ENCODE measurements at regions not wholly inside any gene's neighbourhood (a gene's known extent, or its start where the extent isn't known, plus 50 kb on each side); places are given as distances from the start of the nearest gene placed in this dataset.
"Not testable (repeated sequence)": the region's sequence is repeated elsewhere in the genome, so short reads cannot be mapped to it uniquely, and the experiment has no call there.

DNA sequence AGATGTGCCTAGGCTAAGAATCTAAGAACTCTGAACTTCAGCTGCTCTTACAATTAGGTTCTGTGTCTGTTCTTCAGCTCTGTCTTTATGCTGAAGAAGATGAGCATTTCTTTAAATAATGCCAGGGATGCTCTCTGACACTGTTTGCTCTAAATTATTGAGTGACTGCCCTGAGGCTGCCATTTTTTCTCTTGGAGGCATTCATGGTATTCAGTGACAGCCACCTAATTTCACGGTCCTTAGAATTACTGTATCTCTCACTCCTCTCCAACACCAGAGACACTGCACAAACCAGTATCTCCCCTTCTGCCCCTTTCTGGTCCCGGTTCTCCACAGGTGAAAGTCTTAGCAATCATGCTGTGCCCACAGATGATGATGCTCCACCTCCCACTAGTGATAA is 123.6 kb upstream of the MPHOSPH6 start:
- no peak for DNase-seq

DNA sequence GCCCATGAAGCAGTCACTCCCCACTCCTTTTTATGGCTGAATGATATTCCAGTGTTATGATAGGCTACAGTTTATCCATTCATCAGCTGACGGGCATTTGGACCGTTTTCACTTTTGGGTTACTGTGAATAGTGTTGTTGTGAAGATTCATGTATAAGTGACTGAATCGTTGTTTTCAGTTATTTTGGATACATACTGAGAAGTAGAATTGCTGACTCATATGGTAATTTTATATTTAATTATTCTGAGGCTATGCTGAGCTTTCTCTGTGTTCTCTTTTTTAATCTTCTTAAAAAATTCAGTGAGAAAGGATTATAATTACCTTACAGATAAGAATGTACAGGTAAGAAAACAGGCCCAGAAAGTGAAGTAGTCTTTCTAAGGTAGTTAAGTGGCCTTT is 117.9 kb upstream of the MPHOSPH6 start:
- no peak for DNase-seq

DNA sequence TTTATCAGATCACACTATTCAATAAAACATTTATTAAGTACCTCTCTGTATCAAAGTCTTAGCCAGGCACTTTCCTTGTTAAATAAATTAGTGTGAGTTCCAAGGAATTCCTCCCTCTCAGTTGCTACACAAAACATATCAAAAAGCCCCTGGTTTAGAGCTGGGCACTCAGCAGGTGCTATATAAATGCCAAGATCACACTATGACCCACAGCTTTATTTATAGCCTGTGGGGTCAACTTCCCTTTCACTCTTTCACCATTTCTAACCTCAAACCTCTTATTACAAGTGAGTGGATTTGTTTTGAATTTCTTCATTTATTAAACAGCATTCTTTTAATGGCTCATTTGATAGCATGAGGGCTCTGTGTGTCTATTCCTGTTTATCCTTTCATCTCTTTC is 112.6 kb upstream of the MPHOSPH6 start:
- no peak for DNase-seq

DNA sequence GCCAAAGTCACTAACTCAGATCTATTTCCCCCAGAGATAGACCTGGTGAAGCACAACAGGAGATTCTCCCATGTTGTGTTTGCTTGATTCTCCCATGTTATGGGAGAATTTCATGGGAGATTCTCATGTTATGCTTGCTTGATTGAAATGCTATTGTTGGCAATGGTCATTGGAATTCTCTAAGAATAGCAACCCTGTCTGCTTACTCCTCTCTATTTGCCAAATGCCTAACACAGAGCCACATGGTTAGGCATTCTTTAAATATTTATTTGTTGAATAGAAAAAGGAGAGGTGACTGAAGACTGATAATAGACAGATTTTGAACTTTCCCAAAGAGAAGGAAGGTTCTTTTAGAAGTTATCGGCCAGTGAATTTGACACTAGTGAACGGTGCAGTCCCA is 111.5 kb upstream of the MPHOSPH6 start:
- DNase-seq, result no peak

DNA sequence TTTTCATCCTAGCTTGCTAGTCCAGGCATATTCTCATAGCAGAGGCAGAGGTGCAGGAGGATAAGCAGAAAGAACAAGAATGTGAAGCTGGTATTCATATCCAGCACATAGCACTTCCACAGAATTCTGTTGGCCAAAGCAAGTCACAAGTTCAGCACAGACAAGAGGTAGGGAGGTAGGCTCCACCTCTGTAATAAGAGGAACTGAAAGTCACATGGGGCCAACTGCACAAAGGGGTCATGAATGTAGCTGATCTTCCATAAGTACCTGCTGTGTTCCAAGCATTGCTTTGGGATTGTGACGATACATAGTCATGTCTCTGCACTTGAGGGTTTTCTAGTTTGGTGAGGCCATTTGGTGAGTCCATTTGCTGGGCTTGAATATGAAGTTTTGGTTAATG is 110.8 kb upstream of the MPHOSPH6 start:
- no peak for DNase-seq

DNA sequence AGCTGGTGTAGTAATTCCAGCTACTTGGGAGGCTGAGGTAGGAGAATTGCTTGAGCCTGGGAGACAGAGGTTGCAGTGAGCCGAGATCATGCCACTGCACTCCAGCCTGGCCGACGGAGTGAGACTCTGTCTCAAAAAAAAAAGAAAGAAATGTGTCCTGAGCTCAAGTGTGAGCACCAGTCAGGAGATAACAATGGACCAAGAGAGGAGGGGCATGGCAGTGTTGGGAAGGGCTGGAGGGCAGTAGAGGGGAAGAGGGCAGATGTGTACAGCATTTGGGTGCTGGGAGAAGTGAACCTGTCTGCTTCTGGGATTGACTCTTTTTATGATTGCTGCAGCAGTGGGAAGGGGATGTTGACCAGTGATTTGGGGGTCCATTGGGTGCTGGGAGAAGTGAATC is 105.3 kb upstream of the MPHOSPH6 start:
- not testable (repeated sequence) for DNase-seq

DNA sequence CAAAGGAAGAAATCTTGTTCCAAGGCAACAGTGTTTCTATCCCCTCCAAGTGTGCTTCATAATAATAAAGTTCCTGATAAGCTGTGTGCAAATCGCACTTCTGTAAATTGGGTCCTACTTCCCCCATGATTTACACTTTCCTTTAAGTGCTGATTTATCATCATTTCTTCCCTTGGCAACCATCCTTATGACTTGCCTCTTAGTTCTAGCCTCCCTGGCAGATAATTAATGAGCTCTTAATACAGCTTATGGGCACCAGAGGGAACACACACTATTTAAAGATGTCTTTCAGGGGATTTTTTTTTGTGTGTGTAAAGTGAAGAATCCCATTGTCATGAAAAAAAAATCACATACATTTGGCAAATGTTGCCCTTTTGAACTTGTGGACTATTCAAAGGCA is 101.6 kb upstream of the MPHOSPH6 start:
- DNase-seq, result no peak

DNA sequence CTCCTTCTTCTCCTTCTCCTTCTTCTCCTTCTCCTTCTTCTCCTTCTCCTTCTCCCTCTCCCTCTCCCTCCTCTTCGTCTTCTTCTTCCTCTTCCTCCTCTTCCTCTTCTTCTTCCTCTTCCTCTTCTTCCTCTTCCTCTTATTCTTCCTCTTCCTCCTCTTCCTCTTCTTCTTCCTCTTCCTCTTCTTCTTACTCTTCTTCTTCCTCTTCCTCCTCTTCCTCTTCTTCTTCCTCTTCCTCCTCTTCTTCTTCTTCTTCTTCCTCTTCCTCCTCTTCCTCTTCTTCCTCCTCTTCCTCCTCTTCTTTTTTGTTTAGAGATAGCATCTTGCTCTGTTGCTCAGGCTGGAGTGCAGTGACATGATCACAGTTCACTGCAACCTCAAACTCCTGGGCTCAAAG is 97.7 kb upstream of the MPHOSPH6 start:
- DNase-seq, result not testable (repeated sequence)

DNA sequence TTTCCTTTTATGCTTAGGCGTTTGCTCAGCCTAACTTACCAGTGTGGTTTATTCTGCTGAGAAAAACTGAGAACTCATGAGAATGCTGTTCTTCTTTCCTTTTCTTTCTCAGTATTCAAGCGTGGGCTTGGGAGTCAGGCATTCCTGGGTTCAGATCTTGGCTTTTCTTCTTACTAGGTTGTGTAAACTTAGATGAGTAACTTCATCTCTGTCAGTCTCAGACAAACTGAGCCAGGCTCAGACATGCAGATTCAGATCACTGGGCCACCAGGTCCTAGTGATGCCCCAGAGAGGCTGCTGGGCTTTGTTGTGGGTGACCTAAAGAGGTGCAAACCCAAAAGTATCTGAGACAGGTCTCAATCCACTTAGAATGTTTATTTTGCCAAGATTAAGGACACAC is 95.8 kb upstream of the MPHOSPH6 start:
- no peak for DNase-seq

DNA sequence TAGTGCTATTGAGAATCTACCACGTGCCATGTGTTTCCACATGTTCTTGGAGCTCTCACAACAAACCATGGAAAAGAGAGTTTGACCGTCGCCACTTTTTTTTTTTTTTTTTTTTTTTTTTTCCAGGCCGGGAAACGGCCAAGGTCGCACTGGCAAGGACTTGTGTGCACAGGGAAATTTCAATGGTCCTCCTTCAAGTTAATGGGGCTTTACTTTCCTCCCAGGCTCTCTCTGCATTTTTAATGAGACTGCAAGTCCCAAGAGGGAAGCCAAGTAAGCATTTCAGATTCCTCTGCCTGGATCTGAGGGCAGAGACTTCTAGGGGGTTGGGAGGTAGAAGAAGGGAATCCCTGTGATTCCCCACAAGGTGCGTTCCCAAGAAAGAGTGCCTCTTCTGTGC is 94.7 kb upstream of the MPHOSPH6 start:
- DNase-seq, result no peak

DNA sequence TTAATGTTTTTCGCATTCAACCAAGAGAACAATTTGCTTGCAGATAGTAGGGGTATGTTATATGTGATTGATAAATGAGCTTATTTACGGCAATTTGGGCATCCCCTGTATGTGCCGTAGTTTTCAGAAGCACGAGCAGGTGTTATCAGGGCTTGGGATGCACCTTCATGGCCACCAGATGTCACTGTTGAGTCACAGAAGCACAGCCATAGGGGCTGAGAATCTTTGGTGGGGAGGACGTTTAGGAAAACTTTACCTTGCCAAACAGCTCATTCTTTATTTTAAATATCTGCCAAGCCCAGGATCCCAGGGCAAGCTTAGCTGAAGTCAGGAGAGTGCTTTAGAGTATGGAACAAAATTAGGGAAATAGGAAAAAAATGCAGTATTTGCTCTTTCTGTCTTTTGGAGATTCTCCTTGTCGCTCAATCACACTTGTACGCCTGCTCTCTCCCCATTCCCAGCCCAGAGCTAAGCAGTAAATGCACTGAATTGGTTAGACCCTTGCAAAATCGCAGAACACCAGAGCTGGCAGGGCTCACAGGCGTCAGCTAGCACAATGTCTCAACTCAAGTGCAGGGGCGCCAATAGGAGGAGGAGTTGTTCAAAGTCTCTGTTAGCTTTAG is 93.6 kb upstream of the MPHOSPH6 start:
- DNase-seq, result peak; percentile 79

DNA sequence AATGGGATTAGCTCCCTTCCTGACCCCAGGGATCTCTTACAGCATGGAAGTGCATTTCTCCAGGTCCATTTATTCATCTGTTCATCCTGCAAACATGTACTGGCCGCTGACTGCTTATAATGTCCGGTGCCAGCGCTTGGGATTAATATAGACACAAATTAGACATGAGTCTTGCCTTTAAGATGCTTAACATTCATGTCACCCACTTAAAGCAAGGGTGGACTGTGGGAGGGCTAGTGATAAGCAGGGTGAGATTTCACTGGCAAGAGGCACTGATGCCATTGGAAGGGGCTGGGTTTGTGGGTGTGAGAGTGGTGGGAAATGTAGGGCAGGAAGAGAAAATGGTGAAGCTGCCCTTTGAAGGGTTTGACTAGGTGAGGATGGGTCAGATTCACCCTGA is 92.2 kb upstream of the MPHOSPH6 start:
- DNase-seq, result no peak

DNA sequence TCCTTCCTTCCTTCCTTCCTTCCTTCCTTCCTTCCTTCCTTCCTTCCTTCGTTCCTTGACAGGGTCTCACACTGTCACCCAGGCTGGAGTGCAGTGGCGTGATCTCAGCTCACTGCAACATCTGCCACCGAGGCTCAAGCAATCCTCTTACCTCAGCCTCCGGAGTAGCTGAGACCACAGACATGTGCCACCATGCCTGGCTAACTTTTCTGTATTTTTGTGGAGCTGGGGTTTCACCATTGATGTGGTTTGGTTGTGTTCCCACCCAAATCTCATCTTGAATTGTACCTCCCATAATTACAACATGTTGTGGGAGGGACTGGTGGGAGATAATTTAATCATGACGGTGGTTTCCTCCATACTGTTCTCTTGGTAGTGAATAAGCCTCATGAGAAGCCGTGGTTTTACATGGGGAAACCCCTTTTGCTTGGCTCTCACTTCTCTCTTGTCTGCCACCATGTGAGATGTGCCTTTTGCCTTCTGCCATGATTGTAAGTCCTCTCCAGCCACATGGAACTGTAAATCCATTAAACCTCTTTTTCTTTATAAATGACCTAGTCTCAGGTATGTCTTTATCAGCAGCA is 90.3 kb upstream of the MPHOSPH6 start:
- no peak for DNase-seq

DNA sequence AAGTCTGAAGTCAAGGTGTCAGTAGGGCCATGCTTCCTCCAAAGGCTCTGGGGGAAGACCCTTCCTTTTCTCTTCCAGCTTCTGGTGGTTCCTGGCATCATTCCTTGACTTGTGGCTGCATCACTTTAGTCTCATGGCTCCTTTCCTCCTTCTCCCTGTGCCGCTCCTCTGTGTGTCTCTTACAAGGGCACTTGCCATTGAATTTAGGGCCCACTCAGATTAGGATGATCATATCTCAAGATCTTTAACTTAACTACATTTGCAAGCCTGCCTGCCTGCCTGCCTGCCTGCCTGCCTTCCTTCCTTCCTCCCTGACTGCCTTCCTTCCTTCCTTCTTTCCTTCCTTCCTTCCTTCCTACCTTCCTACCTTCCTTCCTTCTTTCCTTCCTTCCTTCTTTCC is 89.7 kb upstream of the MPHOSPH6 start:
- DNase-seq, result no peak

DNA sequence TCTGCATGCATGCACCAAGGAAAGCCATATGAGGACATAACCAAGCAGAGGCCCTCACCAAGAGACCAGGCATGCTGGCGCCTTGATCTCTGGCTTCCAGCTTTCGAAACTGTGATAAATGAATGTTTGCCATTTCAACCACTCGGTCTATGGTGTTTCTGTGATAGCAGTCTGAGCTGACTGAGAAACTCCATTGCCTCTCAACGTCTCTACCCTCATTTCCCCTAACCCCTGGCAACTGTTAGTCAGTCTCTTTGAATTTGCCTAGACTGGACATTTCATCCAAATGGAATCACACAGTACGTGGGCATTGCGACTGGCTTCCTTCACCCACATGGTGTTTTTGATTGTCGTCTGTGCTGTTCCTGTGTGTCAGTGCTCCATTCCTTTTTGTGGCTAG is 88.0 kb upstream of the MPHOSPH6 start:
- no peak for DNase-seq

DNA sequence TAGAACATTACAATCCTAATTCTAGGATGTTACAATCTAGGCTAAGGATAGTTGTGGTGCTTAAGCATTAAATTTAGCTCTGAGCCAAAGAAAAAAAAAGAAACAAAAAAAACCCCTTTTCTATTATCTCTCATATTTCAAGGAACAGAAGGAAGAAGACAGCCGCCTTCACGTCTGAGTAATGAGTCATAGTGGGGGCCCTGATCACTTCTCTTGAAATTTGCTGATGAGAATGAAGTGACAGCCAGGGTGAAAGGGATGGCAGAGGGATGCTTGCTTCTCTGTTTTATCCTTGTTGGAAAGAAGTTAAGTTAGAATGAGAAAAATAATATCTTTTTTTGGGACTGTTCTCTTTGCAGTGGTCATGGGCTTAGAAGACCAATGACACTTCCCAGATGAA is 82.6 kb upstream of the MPHOSPH6 start:
- no peak for DNase-seq

DNA sequence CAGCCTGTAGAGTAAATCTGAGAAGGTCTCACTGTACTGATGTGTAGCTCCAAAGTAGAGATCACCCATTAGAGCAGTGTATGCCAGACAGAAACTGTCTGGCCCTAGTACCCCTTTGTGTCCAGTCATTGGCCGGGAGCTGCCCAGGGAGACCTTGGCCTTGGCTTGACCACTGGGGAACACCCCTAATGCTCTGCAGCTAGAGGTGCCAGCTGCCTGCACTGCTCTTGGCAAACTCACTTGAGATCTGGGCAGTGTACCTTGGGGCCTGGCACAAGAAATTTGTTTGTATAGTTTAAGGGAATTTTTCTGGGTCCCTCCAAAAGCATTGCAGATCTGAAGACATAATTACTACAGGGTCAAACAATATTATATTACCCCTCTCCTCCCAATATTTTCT is 78.7 kb upstream of the MPHOSPH6 start:
- DNase-seq, result no peak

DNA sequence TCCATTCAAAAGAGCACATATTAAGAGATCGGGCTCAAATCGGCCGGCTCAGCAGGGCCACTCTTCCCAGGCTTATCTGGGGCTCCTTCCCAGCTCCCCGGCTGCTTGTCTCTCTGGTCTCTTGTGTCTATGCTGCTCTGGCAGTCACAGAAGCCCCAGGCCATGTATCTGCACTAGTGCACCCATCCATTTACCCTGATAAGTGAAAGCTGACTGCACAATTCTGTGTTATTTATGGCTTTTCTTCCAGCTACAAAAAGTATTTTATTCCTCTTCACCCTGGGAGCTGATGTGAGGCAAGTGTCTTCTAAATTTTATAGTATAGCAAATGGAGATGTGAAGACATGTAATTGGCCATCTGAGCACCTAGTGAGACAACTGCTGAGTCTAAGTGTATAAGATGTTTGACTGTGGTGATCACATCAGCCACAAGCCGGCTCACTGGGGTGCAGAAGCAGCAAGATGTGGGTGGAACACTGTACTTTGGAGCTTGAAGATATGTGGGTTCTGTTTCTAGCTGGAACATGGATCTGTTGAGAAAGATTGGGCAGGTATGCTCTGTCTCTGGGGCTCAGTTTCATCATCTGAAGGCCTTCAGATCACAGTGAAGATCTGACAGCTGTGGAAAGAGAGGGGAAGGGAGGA is 78.1 kb upstream of the MPHOSPH6 start:
- DNase-seq, result no peak

DNA sequence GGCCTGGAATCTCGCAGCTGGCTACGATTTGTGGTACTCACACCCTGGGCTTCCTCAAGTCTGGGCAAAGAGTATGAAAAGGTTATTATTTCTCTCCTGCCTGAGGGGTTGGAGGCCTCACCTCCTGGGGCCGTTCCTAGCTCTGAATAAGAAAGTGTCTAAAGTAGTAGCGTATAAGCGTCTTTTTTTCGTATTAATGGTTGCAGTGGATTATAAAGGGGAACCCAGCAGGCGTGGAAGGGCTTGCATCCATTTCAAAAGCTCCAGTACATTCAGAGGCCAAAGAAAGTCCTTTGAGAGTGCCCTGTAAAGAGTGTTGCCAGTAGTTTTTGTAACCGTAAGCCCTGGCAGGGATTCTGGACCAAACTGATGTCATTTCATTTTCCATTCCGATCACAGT is 72.2 kb upstream of the MPHOSPH6 start:
- no peak for DNase-seq

DNA sequence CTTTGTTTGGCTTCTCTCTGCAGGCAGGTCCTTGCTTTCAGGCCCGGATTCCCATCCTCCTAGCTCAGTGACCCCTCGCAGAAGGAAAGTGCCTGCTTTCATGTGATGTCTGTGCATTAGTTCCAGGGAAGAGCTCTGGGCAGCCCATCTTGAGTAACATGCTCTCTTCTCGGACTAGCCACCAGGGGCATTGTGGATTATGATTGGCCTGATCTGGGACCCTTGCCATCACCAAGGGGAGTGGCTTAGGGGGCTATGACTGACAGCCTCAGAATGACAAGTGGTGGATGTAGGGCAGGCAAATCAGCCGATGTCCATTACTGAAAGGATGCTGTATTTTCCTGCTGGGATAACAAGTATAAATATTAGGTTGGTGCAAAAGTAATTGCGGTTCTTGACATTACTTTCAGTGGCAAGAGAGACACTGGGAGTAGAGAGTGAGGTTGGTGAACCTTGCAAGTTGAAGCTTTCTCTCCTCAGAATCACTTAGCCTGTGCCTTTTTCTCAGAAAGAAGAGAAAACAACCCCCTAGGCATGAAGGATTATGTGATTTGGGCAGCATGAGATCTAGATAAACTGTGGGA is 71.5 kb upstream of the MPHOSPH6 start:
- no peak for DNase-seq

DNA sequence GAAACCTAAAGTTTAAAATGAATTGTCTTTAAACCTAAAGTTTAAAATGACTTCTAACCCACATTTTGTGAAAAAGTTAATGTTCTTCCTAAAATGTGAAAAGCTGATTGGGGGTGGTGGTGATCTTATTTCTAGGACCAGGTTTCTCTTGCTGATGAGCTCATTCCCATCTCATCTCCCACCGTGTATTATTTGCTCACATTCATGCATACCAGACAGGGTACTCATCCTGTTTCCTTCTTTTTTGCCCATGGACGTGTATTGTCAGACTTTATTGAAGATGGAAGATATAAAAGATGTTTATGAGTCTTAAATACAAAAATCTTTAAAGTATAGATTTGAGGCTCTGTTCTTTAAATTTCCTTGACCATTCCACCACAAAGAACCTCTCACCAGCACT is 70.1 kb upstream of the MPHOSPH6 start:
- DNase-seq, result no peak

DNA sequence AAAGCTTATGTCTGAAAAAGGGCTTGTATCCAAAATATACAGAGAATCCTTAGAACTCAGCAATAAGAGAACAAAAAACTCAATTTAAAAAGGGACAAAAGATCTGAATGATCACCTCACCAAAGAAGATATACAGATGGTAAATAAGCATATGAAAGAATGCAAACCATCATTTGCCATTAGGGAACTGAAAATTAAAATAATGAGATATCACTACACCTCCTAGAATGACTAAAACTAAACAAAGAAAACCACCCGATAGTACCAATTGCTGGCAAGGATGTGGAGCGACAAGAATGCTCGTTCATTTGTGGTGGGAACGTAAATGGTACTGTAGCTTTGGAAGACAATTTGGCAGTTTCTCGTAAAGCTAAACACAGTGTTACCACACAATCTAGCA is 66.9 kb upstream of the MPHOSPH6 start:
- no peak for DNase-seq

DNA sequence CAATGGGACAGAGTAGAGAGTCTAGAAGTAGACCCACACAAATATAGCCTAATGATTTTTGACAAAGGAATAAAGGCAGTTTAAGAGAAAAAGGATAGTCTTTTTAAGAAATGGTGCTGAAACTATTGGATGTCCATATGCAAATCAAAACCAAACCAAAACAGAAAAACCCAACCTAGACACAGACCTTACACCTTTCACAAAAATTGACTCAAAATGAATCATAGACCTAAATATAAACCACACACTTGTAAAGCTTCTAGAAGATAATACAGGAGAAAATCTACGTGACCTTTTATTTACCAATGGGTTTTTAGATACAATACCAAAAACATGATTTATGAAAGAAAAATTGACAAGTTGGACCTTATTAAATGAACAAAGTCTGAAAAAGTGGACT is 66.4 kb upstream of the MPHOSPH6 start:
- DNase-seq, result no peak

DNA sequence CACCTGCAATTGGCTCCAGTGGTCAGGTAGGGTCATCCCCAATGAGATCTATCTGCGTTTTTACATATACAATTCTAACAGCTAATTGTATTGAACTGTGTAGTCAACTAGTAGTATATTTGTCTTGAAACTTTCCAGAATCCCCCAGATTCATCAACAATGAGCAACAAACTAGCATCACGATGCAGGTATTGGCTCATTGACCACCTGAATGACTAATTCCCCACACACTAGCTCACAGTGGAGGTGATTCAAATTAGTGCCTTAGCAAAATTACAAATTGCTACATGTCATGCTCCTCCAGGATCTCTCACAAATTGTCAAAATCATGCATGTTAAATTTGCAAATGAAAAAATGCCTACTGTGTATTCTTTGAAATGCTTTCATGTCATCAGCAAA is 62.8 kb upstream of the MPHOSPH6 start:
- no peak for DNase-seq
